Hypothalamus (tissue), 51 donors: ENCODE measurements at regions not wholly inside any gene's neighbourhood (a gene's known extent, or its start where the extent isn't known, plus 50 kb on each side); places are given as distances from the start of the nearest gene placed in this dataset.
A peak's percentile ranks its signal among the peaks of the same experiment; 100 is the strongest.

Experiments
- DNase-seq, 51 donors: peaks; one replicate each; lab custom pipeline; 2025; lab: John Stamatoyannopoulos, UW

- DNase-seq: no peak
Measured at GRCh38 chr20:18957328-18957727, 143.7 kb downstream of the SCP2D1 start.

GRCh38 chr20:18971121-18971520, 157.5 kb downstream of the SCP2D1 start:
- no peak for DNase-seq

- DNase-seq: no peak
Measured at GRCh38 chr20:18971574-18971973, 158.0 kb downstream of the SCP2D1 start.

GRCh38 chr20:18972251-18972876, 158.8 kb downstream of the SCP2D1 start:
- DNase-seq: no peak

- DNase-seq: no peak
Measured at GRCh38 chr20:18973529-18974173, 160.1 kb downstream of the SCP2D1 start.

- no peak for DNase-seq
Measured at GRCh38 chr20:18974660-18975059, 161.1 kb downstream of the SCP2D1 start.

GRCh38 chr20:18977441-18977840, 163.9 kb downstream of the SCP2D1 start:
- DNase-seq: no peak

- DNase-seq: no peak
Measured at GRCh38 chr20:18978311-18978710, 164.7 kb downstream of the SCP2D1 start.

GRCh38 chr20:18979132-18979531, 165.5 kb downstream of the SCP2D1 start:
- no peak for DNase-seq

GRCh38 chr20:18981962-18982539, 168.5 kb downstream of the SCP2D1 start:
- DNase-seq: no peak

GRCh38 chr20:18983796-18984195, 170.2 kb downstream of the SCP2D1 start:
- peak in 1 of 51 donors; percentile 25 for DNase-seq

GRCh38 chr20:18984238-18985200, 170.9 kb downstream of the SCP2D1 start:
- peak in 3 of 51 donors; percentile 2 to 3 (median 2) for DNase-seq

- no peak for DNase-seq
Measured at GRCh38 chr20:18985551-18985950, 172.0 kb downstream of the SCP2D1 start.

GRCh38 chr20:18986146-18986830, 172.7 kb downstream of the SCP2D1 start:
- no peak for DNase-seq

- DNase-seq: no peak
Measured at GRCh38 chr20:18986895-18987580, 173.5 kb downstream of the SCP2D1 start.

- no peak for DNase-seq
Measured at GRCh38 chr20:18987781-18988360, 174.3 kb downstream of the SCP2D1 start.

GRCh38 chr20:18988701-18989100, 175.1 kb downstream of the SCP2D1 start:
- no peak for DNase-seq

- no peak for DNase-seq
Measured at GRCh38 chr20:18989736-18990474, 176.3 kb downstream of the SCP2D1 start.

- DNase-seq: no peak
Measured at GRCh38 chr20:18991012-18991411, 177.4 kb downstream of the SCP2D1 start.
